Hepatocyte (in vitro differentiated cells): ENCODE measurements at regions not wholly inside any gene's neighbourhood (a gene's known extent, or its start where the extent isn't known, plus 50 kb on each side); places are given as distances from the start of the nearest gene placed in this dataset.

ENCODE experiments used
- DNase-seq: peaks from one replicate; pipeline ENCODE4 v3.0.0-alpha.2; 2016; ENCODE audit warnings: low spot score
- H2AFZ ChIP-seq: fragments of 200-600 bp; sonication (generic); 2 replicates; pipeline ENCODE4 v1.6.0; 2016; ENCODE audit warnings: antibody characterized with exemption, mild to moderate bottlenecking
- H3K27ac ChIP-seq: fragments of 200-600 bp; sonication (generic); 2 replicates; pipeline ENCODE4 v1.5.1; 2016; ENCODE audit warnings: mild to moderate bottlenecking
- H3K27me3 ChIP-seq: fragments of 200-600 bp; sonication (generic); 2 replicates; pipeline ENCODE4 v1.6.1; 2016
- H3K36me3 ChIP-seq: fragments of 200-600 bp; sonication (generic); replicated peaks from 2 replicates; pipeline ENCODE4 v1.5.1; 2016; ENCODE audit warnings: low read depth; ENCODE audit not compliant: insufficient read depth
- H3K4me1 ChIP-seq: fragments of 200-600 bp; sonication (generic); 2 replicates; pipeline ENCODE4 v1.5.1; 2016; ENCODE audit warnings: mild to moderate bottlenecking, moderate library complexity; ENCODE audit not compliant: insufficient read depth
- H3K4me2 ChIP-seq: fragments of 200-600 bp; sonication (generic); 2 replicates; pipeline ENCODE4 v1.6.0; 2016
- H3K4me3 ChIP-seq: fragments of 200-600 bp; sonication (generic); 2 replicates; pipeline ENCODE4 v1.5.1; 2016; ENCODE audit warnings: mild to moderate bottlenecking
- H3K79me2 ChIP-seq: fragments of 200-600 bp; sonication (generic); 2 replicates; pipeline ENCODE4 v1.6.0; 2017; ENCODE audit warnings: mild to moderate bottlenecking
- H3K9me2 ChIP-seq: fragments of 200-600 bp; sonication (generic); replicated peaks from 2 replicates; pipeline ENCODE4 v1.6.0; 2017; ENCODE audit warnings: mild to moderate bottlenecking; ENCODE audit not compliant: insufficient read depth
- H3K9me3 ChIP-seq: fragments of 200-600 bp; sonication (generic); 2 replicates; pipeline ENCODE4 v1.5.1; 2016; ENCODE audit warnings: low read depth, mild to moderate bottlenecking
- H4K20me1 ChIP-seq: fragments of 200-600 bp; sonication (generic); 2 replicates; pipeline ENCODE4 v1.6.0; 2016; ENCODE audit warnings: mild to moderate bottlenecking; ENCODE audit not compliant: insufficient read depth, poor library complexity, severe bottlenecking
- CTCF ChIP-seq: fragments of 200-600 bp; sonication (generic); IDR thresholded peaks from 2 replicates; pipeline ENCODE4 v1.5.1; 2016; ENCODE audit warnings: antibody characterized with exemption, mild to moderate bottlenecking; ENCODE audit not compliant: poor library complexity
- EZH2 ChIP-seq: fragments of 200-600 bp; sonication (generic); IDR thresholded peaks from 2 replicates; pipeline ENCODE4 v1.6.1; 2016; ENCODE audit warnings: antibody characterized with exemption, mild to moderate bottlenecking, borderline replicate concordance
- EZH2phosphoT487 ChIP-seq: fragments of 200-600 bp; sonication (generic); IDR thresholded peaks from one replicate; pipeline ENCODE4 v1.6.1; 2018; ENCODE audit warnings: antibody characterized with exemption, mild to moderate bottlenecking, low read depth, moderate library complexity; ENCODE audit not compliant: unreplicated experiment, severe bottlenecking
- WGBS: methylation state at CpG from one replicate; pipeline ENCODE4 v1.1.6; 2016; ENCODE audit warnings: low lambda C conversion rate; ENCODE audit errors: missing lambda C conversion rate; 5-methylcytosine and 5-hydroxymethylcytosine counted together

GRCh38 chr10:52447931-52448353 lies 133.9 kb downstream of the DKK1 start:
- Histone ChIP-seq H3K9me3 (no peaks in the 10 kb centered on the region), H3K4me3 (no peak overlapping the region), H3K4me1 (no peaks in the 10 kb centered on the region), H3K4me2 (no peak overlapping the region), H3K27ac (no peak overlapping the region), H3K27me3 (no peaks in the 10 kb centered on the region), H2AFZ (no peak overlapping the region), H3K9me2 (no peaks in the 10 kb centered on the region), H3K79me2 (no peaks in the 10 kb centered on the region), H4K20me1 (no peaks in the 10 kb centered on the region), H3K36me3 (no peaks in the 10 kb centered on the region)
- no peak for DNase-seq
- no peak for TF ChIP-seq EZH2
- TF ChIP-seq EZH2phosphoT487, result no peak
- no peak for TF ChIP-seq CTCF

GRCh38 chr10:52450762-52451291 lies 136.7 kb downstream of the DKK1 start:
- no peaks in the 10 kb centered on the region for H3K9me3 ChIP-seq
- no peak for DNase-seq
- no peaks in the 10 kb centered on the region for H3K79me2 ChIP-seq
- H3K4me3 ChIP-seq, result no peak overlapping the region
- H2AFZ ChIP-seq, result no peak overlapping the region
- no peak overlapping the region for H3K27ac ChIP-seq
- no peaks in the 10 kb centered on the region for H4K20me1 ChIP-seq
- no peak overlapping the region for H3K4me2 ChIP-seq
- no peaks in the 10 kb centered on the region for H3K27me3 ChIP-seq
- no peaks in the 10 kb centered on the region for H3K4me1 ChIP-seq
- 92% methylated on average over 6 of the region's 6 CpGs for WGBS
- no peaks in the 10 kb centered on the region for H3K9me2 ChIP-seq
- H3K36me3 ChIP-seq, result no peaks in the 10 kb centered on the region
- TF ChIP-seq EZH2 (no peak), EZH2phosphoT487 (no peak), CTCF (no peak)

- H2AFZ ChIP-seq, result no peak overlapping the region
- no peak overlapping the region for H3K27ac ChIP-seq
- H4K20me1 ChIP-seq, result no peaks in the 10 kb centered on the region
- H3K79me2 ChIP-seq, result no peaks in the 10 kb centered on the region
- H3K9me2 ChIP-seq, result no peaks in the 10 kb centered on the region
- TF ChIP-seq EZH2 (no peak), CTCF (no peak), EZH2phosphoT487 (no peak)
- H3K27me3 ChIP-seq, result no peaks in the 10 kb centered on the region
- H3K4me3 ChIP-seq, result no peak overlapping the region
- no peaks in the 10 kb centered on the region for H3K4me1 ChIP-seq
- H3K9me3 ChIP-seq, result no peaks in the 10 kb centered on the region
- DNase-seq, result no peak
- H3K36me3 ChIP-seq, result no peaks in the 10 kb centered on the region
- no peak overlapping the region for H3K4me2 ChIP-seq
These were observed 137.7 kb downstream of the DKK1 start for GRCh38 chr10:52451817-52452216.
